ENCODE measurements at regions not wholly inside any gene's neighbourhood (a gene's known extent, or its start where the extent isn't known, plus 50 kb on each side); places are given as distances from the start of the nearest gene placed in this dataset.

- ATAC-seq (no peak), DNase-seq (no peak)
- no peak overlapping the region for H3K27ac ChIP-seq
- no peaks in the 10 kb centered on the region for H3K36me3 ChIP-seq
- TF ChIP-seq POLR2A (IDR thresholded peaks at IDR 0.05) (no peak), CTCF (IDR thresholded peaks at IDR 0.05) (no peak)
- intact Hi-C loops (cut with DNase I) = no loop called here
- no peak overlapping the region for H3K4me3 ChIP-seq
- H3K27me3 ChIP-seq = no peaks in the 10 kb centered on the region
- no peaks in the 10 kb centered on the region for H3K9me3 ChIP-seq
- WGBS (ENCODE audit: insufficient coverage, low coverage, low lambda C conversion rate, missing lambda C conversion rate) = 60% methylated on average over 1 of the region's 1 CpG
- no peaks in the 10 kb centered on the region for H3K4me1 ChIP-seq
Measured at GRCh38 chr12:60693019-60693626, 1097.3 kb downstream of the SLC16A7 start.

GRCh38 chr12:60704171-60704914 lies 1108.5 kb downstream of the SLC16A7 start:
- intact Hi-C loops (cut with DNase I) = no loop called here
- H3K4me1 ChIP-seq = no peaks in the 10 kb centered on the region
- ATAC-seq = no peak
- no peaks in the 10 kb centered on the region for H3K36me3 ChIP-seq
- no peaks in the 10 kb centered on the region for H3K9me3 ChIP-seq
- 52% methylated on average over 4 of the region's 4 CpGs for WGBS (ENCODE audit: insufficient coverage, low coverage, low lambda C conversion rate, missing lambda C conversion rate)
- no peak for DNase-seq
- no peak for TF ChIP-seq POLR2A (IDR thresholded peaks at IDR 0.05)
- TF ChIP-seq CTCF (IDR thresholded peaks at IDR 0.05) = no peak
- H3K27me3 ChIP-seq = no peaks in the 10 kb centered on the region
- H3K4me3 ChIP-seq = no peak overlapping the region
- no peak overlapping the region for H3K27ac ChIP-seq

GRCh38 chr12:60710246-60710645 lies 1114.4 kb downstream of the SLC16A7 start:
- H3K27ac ChIP-seq = no peak overlapping the region
- TF ChIP-seq POLR2A (IDR thresholded peaks at IDR 0.05) = no peak
- TF ChIP-seq CTCF (IDR thresholded peaks at IDR 0.05) = no peak
- intact Hi-C loops (cut with DNase I) = no loop called here
- ATAC-seq = no peak
- H3K9me3 ChIP-seq = no peaks in the 10 kb centered on the region
- no peak overlapping the region for H3K4me3 ChIP-seq
- DNase-seq = no peak
- no peaks in the 10 kb centered on the region for H3K4me1 ChIP-seq
- H3K27me3 ChIP-seq = no peaks in the 10 kb centered on the region
- H3K36me3 ChIP-seq = no peaks in the 10 kb centered on the region
- 7% methylated on average over 1 of the region's 1 CpG for WGBS (ENCODE audit: insufficient coverage, low coverage, low lambda C conversion rate, missing lambda C conversion rate)

- Histone ChIP-seq H3K27ac (no peak overlapping the region), H3K4me3 (no peak overlapping the region), H3K4me1 (no peaks in the 10 kb centered on the region), H3K36me3 (no peaks in the 10 kb centered on the region), H3K9me3 (no peaks in the 10 kb centered on the region), H3K27me3 (no peaks in the 10 kb centered on the region)
- DNase-seq (no peak), ATAC-seq (no peak)
- no peak for TF ChIP-seq POLR2A (IDR thresholded peaks at IDR 0.05)
- no peak for TF ChIP-seq CTCF (IDR thresholded peaks at IDR 0.05)
- intact Hi-C loops (cut with DNase I) = no loop called here
- 58% methylated on average over 5 of the region's 5 CpGs for WGBS (ENCODE audit: insufficient coverage, low coverage, low lambda C conversion rate, missing lambda C conversion rate)
Measured at GRCh38 chr12:60714141-60714900, 1118.5 kb downstream of the SLC16A7 start.

Measured in right lobe of liver (tissue), 6 donors.